GM10266 (cell line): ENCODE measurements at regions not wholly inside any gene's neighbourhood (a gene's known extent, or its start where the extent isn't known, plus 50 kb on each side); places are given as distances from the start of the nearest gene placed in this dataset.

Source experiments
- DNase-seq: peaks from one replicate; pipeline ENCODE4 v3.0.0; 2012; ENCODE audit errors: extremely low spot score
- TF ChIP-seq, protein P1 (sequence below): IDR thresholded peaks from 2 replicates; pipeline ENCODE4 v1.5.1; 2012; ENCODE audit warnings: mild to moderate bottlenecking, low read depth; ENCODE audit not compliant: control insufficient read depth, insufficient read depth; ENCODE audit errors: missing control alignments

DNA sequence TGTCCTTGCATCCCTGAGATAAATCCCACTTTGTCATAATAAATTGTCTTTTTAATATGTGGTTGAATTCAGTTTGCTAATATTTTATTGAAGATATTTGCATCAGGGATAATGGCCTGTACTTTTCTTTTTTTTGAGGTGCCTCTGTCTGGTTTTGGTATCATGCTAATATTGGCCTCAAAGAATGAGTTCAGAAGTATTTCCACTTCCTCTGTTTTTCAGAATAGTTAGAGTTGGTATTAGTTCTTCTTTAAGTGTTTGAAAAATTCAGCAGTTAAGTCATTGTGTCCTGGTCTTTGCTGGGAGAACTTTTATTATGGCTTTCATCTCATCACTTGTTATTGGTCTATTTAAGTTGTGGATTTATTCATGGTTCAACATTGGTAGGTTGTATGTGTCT, 464.1 kb upstream of the CRIM1 start:
- no peak for DNase-seq
- TF ChIP-seq, protein P1, sequence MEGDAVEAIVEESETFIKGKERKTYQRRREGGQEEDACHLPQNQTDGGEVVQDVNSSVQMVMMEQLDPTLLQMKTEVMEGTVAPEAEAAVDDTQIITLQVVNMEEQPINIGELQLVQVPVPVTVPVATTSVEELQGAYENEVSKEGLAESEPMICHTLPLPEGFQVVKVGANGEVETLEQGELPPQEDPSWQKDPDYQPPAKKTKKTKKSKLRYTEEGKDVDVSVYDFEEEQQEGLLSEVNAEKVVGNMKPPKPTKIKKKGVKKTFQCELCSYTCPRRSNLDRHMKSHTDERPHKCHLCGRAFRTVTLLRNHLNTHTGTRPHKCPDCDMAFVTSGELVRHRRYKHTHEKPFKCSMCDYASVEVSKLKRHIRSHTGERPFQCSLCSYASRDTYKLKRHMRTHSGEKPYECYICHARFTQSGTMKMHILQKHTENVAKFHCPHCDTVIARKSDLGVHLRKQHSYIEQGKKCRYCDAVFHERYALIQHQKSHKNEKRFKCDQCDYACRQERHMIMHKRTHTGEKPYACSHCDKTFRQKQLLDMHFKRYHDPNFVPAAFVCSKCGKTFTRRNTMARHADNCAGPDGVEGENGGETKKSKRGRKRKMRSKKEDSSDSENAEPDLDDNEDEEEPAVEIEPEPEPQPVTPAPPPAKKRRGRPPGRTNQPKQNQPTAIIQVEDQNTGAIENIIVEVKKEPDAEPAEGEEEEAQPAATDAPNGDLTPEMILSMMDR: no peak

DNA sequence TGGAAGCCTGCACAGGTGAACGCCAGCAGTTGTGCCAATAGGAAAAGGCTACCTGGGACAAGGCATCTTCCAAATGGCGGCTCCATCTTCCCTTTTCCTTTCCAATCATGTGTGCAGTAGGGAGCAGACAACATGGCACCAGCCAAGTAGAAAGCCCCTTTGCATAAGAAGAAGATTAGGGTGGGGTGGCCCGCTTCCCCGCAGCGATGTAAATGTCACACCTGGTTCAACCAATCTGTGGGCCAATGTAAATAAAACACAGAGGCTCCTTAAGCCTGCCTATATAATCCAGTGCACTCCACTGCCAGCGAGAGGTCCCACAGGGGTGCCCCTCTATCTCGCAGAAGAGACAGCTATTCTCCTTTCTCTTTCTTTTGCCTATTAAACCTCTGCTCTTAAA, 468.4 kb upstream of the CRIM1 start:
- DNase-seq: no peak
- TF ChIP-seq, protein P1: no peak

DNA sequence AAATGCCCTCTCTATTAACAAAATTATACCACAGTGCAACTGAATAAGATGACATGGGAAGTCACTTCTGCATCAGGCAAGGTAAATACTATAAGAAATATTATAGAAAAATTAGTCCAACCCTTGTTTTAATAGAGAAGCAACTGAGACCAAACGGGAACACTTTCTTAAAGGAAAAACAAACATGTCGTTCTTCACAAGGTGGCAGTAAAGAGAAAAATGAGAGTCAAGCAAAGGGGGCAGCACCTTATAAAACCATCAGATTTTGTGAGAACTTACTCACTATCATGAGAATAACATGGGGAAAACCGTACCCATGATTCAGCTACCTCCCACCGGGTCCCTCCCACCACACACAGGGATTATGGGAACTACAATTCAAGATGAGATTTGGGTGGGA, 481.7 kb upstream of the CRIM1 start:
- no peak for DNase-seq

DNA sequence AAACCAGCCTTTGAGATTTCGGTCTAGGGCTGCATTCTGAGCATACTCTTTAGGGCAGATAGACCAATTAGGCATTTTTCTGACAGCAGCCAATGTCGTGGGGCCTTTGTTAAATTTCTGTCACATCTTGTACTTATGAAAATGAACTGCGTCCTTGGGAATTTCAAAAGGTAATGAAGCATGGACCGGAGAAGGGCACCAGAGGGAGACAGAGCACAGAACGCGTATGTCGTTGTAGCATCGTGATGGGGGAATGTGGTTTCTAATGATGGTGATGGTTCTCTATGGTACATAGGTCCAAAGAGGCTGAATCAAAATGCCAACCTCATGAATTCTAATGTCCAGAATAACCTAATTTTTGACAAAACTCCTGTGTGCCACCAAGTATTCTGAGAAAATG, 483.9 kb upstream of the CRIM1 start:
- TF ChIP-seq, protein P1: no peak
- DNase-seq: no peak

More for the DNA sequence above, 481.7 kb upstream of the CRIM1 start:
- TF ChIP-seq, protein P1: no peak

DNA sequence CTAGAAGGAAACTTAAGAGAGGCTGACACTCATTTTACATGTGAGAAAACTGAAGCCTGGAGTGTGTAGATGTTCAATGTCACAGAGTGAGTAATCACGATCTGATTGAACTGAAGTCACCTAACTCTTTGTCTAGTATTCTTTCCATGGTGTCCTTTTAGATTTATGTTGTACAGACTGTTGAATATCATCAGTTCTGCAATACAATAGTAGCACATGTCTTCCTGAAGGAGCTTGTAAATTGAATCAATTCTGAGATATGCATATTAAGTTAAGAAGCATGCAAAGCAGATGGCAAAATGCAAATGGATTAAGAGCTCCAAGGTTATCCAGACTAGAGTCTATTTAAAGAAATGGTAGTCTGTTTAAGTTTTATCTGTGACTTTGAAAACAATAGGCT, 484.9 kb upstream of the CRIM1 start:
- DNase-seq: no peak
- TF ChIP-seq, protein P1: no peak

DNA sequence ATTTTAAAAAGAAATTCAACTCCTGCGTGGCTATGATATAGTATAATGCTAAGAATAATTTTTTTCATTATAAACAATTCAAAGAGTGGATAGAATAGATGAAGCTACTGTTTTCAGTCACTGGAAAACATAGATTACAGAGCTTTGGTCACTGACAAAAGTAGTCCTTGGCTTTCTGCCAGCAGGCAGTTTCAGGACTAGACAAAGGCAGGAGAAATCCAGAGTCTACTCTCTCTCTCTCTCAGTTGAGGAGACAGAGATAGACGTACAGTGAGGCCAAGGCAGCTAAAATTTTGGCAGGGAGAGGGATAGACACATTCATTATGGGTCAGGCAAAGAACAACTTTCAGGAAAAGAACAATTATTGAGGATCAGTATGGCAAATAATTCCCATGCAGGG, 491.4 kb upstream of the CRIM1 start:
- TF ChIP-seq, protein P1: no peak
- DNase-seq: no peak

DNA sequence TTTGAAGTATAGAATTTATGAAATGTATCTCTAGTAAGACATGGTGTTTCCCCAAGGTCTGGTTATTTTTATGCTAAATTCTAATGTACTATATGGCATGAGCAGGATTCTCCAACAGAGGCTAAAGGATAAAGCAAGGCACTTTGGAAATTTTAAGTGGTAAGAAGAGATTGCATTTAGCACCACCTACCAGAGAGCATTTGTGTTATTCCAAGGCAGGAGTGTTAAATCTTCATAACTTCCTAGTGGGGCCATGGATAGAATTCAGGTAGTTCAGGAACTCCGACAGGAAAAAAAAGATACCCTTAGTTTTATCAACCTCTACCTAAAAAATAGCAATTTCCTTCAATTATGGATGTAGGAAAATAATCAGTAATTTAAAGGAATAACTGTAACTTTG, 497.4 kb upstream of the CRIM1 start:
- TF ChIP-seq, protein P1: no peak
- no peak for DNase-seq
